ENCODE measurements at regions not wholly inside any gene's neighbourhood (a gene's known extent, or its start where the extent isn't known, plus 50 kb on each side); places are given as distances from the start of the nearest gene placed in this dataset.
"Not testable (repeated sequence)": the region's sequence is repeated elsewhere in the genome, so short reads cannot be mapped to it uniquely, and the experiment has no call there.

GRCh38 chr4:165569031-165569430 lies 190.2 kb downstream of the CPE start:
- H3K4me3 ChIP-seq (ENCODE audit: low read depth, low read length, poor library complexity, severe bottlenecking) = no peak overlapping the region
- intact Hi-C loops (cut with micrococcal nuclease; ENCODE audit: unreplicated experiment) = no loop called here
- POLR2A ChIA-PET (ENCODE audit: low non-redundant PET) = no interaction called here
- no peaks in the 10 kb centered on the region for H3K36me3 ChIP-seq (ENCODE audit: insufficient read depth, low read length, poor library complexity, severe bottlenecking)
- no peaks in the 10 kb centered on the region for H3K9me3 ChIP-seq (ENCODE audit: low read depth, low read length, poor library complexity, severe bottlenecking)
- no TSS peak for BruUV-seq (replicated peaks)
- H3K27me3 ChIP-seq (replicated peaks; ENCODE audit: insufficient read depth, low read depth, low read length, poor library complexity) = no peaks in the 10 kb centered on the region
- CTCF ChIA-PET = no interaction called here
- no peak overlapping the region for H3K27ac ChIP-seq (ENCODE audit: low read depth, low read length, poor library complexity, severe bottlenecking)
- DNase-seq (ENCODE audit: low spot score) = no peak
- H3K4me1 ChIP-seq (ENCODE audit: insufficient read depth, low read length, poor library complexity, severe bottlenecking) = no peaks in the 10 kb centered on the region
- TF ChIP-seq CTCF (conservative IDR thresholded peaks at IDR 0.05; ENCODE audit: low read depth, low read length) (no peak), EZH2 (IDR thresholded peaks at IDR 0.05; ENCODE audit: borderline replicate concordance, low read depth, low read length, poor library complexity, severe bottlenecking) (no peak)

- H3K4me1 ChIP-seq (ENCODE audit: insufficient read depth, low read length, poor library complexity, severe bottlenecking); H3K27me3 ChIP-seq (replicated peaks; ENCODE audit: insufficient read depth, low read depth, low read length, poor library complexity); POLR2A ChIA-PET (ENCODE audit: low non-redundant PET); H3K27ac ChIP-seq (ENCODE audit: low read depth, low read length, poor library complexity, severe bottlenecking); H3K9me3 ChIP-seq (ENCODE audit: low read depth, low read length, poor library complexity, severe bottlenecking); DNase-seq (ENCODE audit: low spot score); BruUV-seq (replicated peaks); H3K4me3 ChIP-seq (ENCODE audit: low read depth, low read length, poor library complexity, severe bottlenecking); H3K36me3 ChIP-seq (ENCODE audit: insufficient read depth, low read length, poor library complexity, severe bottlenecking); intact Hi-C loops (cut with micrococcal nuclease; ENCODE audit: unreplicated experiment); CTCF ChIA-PET: not testable (repeated sequence)
Observed at GRCh38 chr4:165571476-165571875, 192.7 kb downstream of the CPE start.

GRCh38 chr4:165580351-165580905 lies 201.6 kb downstream of the CPE start:
- peaks cover 19% of the 10 kb centered on the region for H3K4me1 ChIP-seq (ENCODE audit: insufficient read depth, low read length, poor library complexity, severe bottlenecking)
- no TSS peak for BruUV-seq (replicated peaks)
- H3K9me3 ChIP-seq (ENCODE audit: low read depth, low read length, poor library complexity, severe bottlenecking) = no peaks in the 10 kb centered on the region
- H3K4me3 ChIP-seq (ENCODE audit: low read depth, low read length, poor library complexity, severe bottlenecking) = no peak overlapping the region
- TF ChIP-seq EZH2 (IDR thresholded peaks at IDR 0.05; ENCODE audit: borderline replicate concordance, low read depth, low read length, poor library complexity, severe bottlenecking) (no peak), CTCF (conservative IDR thresholded peaks at IDR 0.05; ENCODE audit: low read depth, low read length) (no peak)
- no peaks in the 10 kb centered on the region for H3K27me3 ChIP-seq (replicated peaks; ENCODE audit: insufficient read depth, low read depth, low read length, poor library complexity)
- DNase-seq (ENCODE audit: low spot score) = peak; percentile 84
- CTCF ChIA-PET = interaction anchor here (0.7 kb wide), 1 partner anchor 38 kb away, joined by 4 read pairs; no protein-coding TSS in a partner anchor
- intact Hi-C loops (cut with micrococcal nuclease; ENCODE audit: unreplicated experiment) = no loop called here
- H3K36me3 ChIP-seq (ENCODE audit: insufficient read depth, low read length, poor library complexity, severe bottlenecking) = no peaks in the 10 kb centered on the region
- POLR2A ChIA-PET (ENCODE audit: low non-redundant PET) = no interaction called here
- no peak overlapping the region for H3K27ac ChIP-seq (ENCODE audit: low read depth, low read length, poor library complexity, severe bottlenecking)

GRCh38 chr4:165583341-165583740 lies 204.5 kb downstream of the CPE start:
- CTCF ChIA-PET = no interaction called here
- no peak for DNase-seq (ENCODE audit: low spot score)
- Histone ChIP-seq H3K36me3 (ENCODE audit: insufficient read depth, low read length, poor library complexity, severe bottlenecking) (no peaks in the 10 kb centered on the region), H3K4me3 (ENCODE audit: low read depth, low read length, poor library complexity, severe bottlenecking) (no peak overlapping the region), H3K9me3 (ENCODE audit: low read depth, low read length, poor library complexity, severe bottlenecking) (no peaks in the 10 kb centered on the region), H3K27ac (ENCODE audit: low read depth, low read length, poor library complexity, severe bottlenecking) (no peak overlapping the region), H3K4me1 (ENCODE audit: insufficient read depth, low read length, poor library complexity, severe bottlenecking) (peaks cover 19% of the 10 kb centered on the region), H3K27me3 (replicated peaks; ENCODE audit: insufficient read depth, low read depth, low read length, poor library complexity) (no peaks in the 10 kb centered on the region)
- no TSS peak for BruUV-seq (replicated peaks)
- POLR2A ChIA-PET (ENCODE audit: low non-redundant PET) = no interaction called here
- TF ChIP-seq CTCF (conservative IDR thresholded peaks at IDR 0.05; ENCODE audit: low read depth, low read length) (no peak), EZH2 (IDR thresholded peaks at IDR 0.05; ENCODE audit: borderline replicate concordance, low read depth, low read length, poor library complexity, severe bottlenecking) (no peak)
- intact Hi-C loops (cut with micrococcal nuclease; ENCODE audit: unreplicated experiment) = no loop called here

Measured in A673 (cell line).